ENCODE measurements at regions not wholly inside any gene's neighbourhood (a gene's known extent, or its start where the extent isn't known, plus 50 kb on each side); places are given as distances from the start of the nearest gene placed in this dataset.

DNA sequence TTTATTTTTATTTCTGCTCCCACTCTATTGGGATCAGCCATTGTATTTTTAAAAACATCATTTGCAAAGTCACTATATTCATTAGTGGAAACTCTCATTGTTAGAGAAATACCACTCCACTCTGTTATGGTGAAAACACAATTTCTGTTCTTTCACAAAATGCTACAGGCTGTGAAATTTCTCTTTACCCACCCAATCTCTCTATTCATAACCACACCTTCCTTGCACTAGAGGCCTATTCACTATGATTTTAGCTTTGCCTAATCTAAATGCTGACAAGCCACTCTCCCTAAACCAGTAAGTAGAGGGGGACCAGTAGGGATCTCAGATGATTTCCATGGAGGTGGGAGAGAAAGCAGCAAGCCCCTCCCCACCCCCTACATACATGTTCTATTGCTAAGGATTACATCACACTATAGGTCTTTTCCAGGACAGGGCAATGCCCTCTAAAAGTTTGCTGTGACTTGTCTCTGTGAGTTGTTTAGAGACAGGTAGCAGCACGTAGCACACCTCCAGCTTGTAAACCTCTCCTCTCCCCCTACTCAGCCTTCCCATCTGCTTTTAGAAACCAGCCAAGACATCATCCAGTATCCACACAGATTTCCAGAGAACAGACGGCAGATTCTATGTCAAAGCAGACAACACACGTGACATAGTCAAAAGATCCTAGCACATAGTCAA is 58.3 kb upstream of the PPP1R3C start:
- no peak for DNase-seq (ENCODE audit: low read depth)

DNA sequence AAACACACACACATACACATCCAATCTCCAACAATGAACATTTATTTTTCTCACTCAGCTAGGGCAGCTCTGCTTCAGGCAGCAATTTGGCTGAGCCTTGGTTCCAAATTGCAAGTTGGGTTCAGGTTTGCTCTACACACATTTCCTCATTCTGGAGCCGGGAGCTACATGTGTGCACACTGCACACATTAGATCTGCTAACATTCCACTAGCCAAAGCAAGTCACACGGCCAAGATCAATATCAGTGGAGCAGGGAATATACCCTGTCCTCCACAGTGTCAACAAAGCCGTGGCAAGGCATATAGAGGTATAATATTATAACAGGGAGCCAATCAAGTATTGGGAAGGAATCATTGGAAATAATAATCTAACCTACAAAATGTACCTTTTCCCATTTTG is 57.5 kb upstream of the PPP1R3C start:
- DNase-seq (ENCODE audit: low read depth), result no peak

DNA sequence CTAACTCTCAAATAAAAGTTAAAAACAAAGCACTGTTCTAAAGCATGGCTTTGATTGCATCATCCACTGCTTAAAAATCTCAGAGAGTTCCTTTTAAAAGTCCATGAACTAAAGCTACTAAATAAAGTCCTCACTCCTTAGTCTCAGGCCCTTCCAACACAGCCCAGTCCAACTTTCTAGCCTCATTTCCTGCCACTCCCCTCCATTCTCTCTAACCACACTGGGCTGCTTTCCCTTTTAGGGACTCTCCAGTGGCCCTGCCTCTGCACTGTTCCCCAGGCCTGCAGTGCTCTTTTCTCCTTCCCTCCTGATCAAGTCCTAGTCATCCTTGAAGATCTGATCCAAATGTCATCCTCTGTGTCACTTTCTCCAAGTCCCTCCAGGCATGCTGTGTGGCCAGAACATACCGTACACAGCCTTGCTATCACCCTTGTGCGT is 56.9 kb upstream of the PPP1R3C start:
- DNase-seq (ENCODE audit: low read depth), result peak; percentile 53

DNA sequence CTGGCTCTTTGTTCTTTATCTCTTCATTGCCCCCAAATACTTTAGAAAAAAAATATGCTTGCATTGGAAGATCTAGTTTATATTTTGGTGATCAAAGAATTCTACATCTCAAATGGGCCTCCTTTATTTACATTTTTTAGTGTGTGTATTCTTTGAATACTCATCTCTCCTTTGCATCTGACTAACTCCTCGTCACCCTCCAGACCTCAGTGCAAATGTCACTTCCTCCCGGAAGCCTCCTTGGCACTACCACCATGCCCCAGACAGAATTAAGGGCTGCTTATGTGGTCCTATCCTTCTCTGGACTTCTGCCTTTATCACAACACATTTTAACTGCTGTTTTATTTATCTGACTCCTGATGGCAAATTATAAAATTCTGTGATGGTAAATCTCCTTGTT is 52.0 kb upstream of the PPP1R3C start:
- no peak for DNase-seq (ENCODE audit: low read depth)

DNA sequence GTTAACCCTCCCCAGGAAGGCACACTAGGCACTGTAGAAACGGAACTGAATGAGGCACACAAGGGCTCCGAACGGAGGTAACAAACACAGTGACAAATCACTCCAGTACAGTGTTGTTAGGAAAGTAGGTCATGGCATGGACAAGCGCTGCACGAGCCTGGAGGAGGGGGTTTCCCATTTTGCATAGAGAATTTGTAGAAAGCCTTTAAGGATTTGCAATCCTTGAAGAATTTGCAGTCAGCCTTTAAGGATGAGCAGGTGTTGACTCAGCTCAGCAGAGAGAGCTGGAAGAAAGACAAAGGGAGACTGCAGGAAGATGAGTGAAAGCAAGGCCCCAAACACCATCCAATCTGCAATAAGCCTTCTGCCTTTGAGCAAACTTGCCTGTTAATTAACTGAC is 51.1 kb upstream of the PPP1R3C start:
- DNase-seq (ENCODE audit: low read depth), result peak; percentile 56

DNA sequence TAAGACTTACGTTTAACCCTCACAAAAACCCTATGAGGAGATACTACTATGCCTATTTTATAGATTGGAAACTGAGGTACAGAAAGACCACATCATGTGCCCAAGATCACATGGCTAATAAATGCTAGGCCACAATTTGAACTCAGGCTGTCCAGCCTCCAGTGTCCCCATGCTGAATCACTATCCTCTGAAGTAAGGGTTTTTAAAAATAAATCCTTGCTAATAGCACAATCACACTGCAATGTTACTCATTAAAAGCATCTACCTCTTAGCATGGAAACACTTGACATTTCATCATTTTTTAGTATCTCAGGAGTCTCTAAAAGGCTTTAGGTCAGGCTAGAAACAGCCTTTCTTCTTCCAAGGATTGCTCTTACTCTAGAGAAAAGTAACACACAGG is 50.0 kb upstream of the PPP1R3C start:
- no peak for DNase-seq (ENCODE audit: low read depth)

All from GM04503 (cell line).